A549 (cell line): ENCODE measurements at regions not wholly inside any gene's neighbourhood (a gene's known extent, or its start where the extent isn't known, plus 50 kb on each side); places are given as distances from the start of the nearest gene placed in this dataset.

Experiments used
- CTCF ChIP-seq: fragments of >200 bp; sonication (Bioruptor Twin); formaldehyde crosslinking; IDR thresholded peaks from 3 replicates; pipeline ENCODE4 v1.5.1; 2016
- E2F6 ChIP-seq: IDR thresholded peaks from 2 replicates; pipeline ENCODE4 v1.6.1; 2012; ENCODE audit warnings: low read depth, borderline replicate concordance
- ELK1 ChIP-seq: fragments of 150-350 bp; IDR thresholded peaks from 2 replicates; pipeline ENCODE4 v1.6.1; 2014; ENCODE audit warnings: low read depth, mild to moderate bottlenecking, low read length
- NPAS2 ChIP-seq: fragments of 250-450 bp; sonication (Bioruptor Pico); IDR thresholded peaks from 2 replicates; pipeline ENCODE4 v1.8.0; 2022; ENCODE audit warnings: mild to moderate bottlenecking, moderate library complexity, borderline replicate concordance
- POLR2A ChIP-seq: IDR thresholded peaks from 2 replicates; pipeline ENCODE4 v1.6.1; 2012; ENCODE audit warnings: mild to moderate bottlenecking, low read length
- REST ChIP-seq: fragments of 200-600 bp; sonication (generic); IDR thresholded peaks from 2 replicates; pipeline ENCODE4 v1.6.1; 2016; ENCODE audit warnings: antibody characterized with exemption, mild to moderate bottlenecking, moderate library complexity
- SMC3 ChIP-seq: fragments of >200 bp; sonication (Bioruptor Twin); formaldehyde crosslinking; IDR thresholded peaks from 3 replicates; pipeline ENCODE4 v1.6.1; 2018; ENCODE audit warnings: inconsistent platforms
- ZSCAN20 ChIP-seq: fragments of 250-450 bp; sonication (Bioruptor Pico); IDR thresholded peaks from 2 replicates; pipeline ENCODE4 v1.8.0; 2022; ENCODE audit warnings: mild to moderate bottlenecking, moderate library complexity

- TF ChIP-seq CTCF (no peak), E2F6 (no peak), REST (no peak), POLR2A (no peak), SMC3 (no peak), ZSCAN20 (CRISPR knock-in tag) (no peak), NPAS2 (CRISPR knock-in tag) (no peak), ELK1 (no peak)
These were observed 355.1 kb upstream of the MGMT start for GRCh38 chr10:129111922-129112321.
